AG04449 (cell line): ENCODE measurements at regions not wholly inside any gene's neighbourhood (a gene's known extent, or its start where the extent isn't known, plus 50 kb on each side); places are given as distances from the start of the nearest gene placed in this dataset.

Source experiments
- CTCF ChIA-PET: fragments of 350-600 bp; formaldehyde crosslinking; extraction: SDS; loops from one replicate; lab custom pipeline; 2021; ENCODE audit warnings: antibody characterized with exemption; lab: Yijun Ruan, JAX
- POLR2A ChIA-PET: fragments of 400-600, 350-600 bp; formaldehyde crosslinking; extraction: SDS; loops from one replicate; lab custom pipeline; 2020; ENCODE audit warnings: antibody characterized with exemption, inconsistent platforms; lab: Yijun Ruan, JAX
- DNase-seq: peaks from one replicate; pipeline ENCODE4 v3.0.0-alpha.2; 2010; ENCODE audit warnings: low read depth, low spot score
- H3K4me3 ChIP-seq: 2 replicates; pipeline ENCODE4 v1.5.1; 2011; ENCODE audit warnings: low read depth, mild to moderate bottlenecking, control low read depth, low read length
- TF ChIP-seq, protein P1 (sequence below): IDR thresholded peaks from one replicate; pipeline ENCODE4 v1.5.1; 2011; ENCODE audit warnings: mild to moderate bottlenecking, moderate library complexity, low read length, control low read depth, inconsistent platforms; ENCODE audit not compliant: insufficient read depth; ENCODE audit errors: missing control alignments

DNA sequence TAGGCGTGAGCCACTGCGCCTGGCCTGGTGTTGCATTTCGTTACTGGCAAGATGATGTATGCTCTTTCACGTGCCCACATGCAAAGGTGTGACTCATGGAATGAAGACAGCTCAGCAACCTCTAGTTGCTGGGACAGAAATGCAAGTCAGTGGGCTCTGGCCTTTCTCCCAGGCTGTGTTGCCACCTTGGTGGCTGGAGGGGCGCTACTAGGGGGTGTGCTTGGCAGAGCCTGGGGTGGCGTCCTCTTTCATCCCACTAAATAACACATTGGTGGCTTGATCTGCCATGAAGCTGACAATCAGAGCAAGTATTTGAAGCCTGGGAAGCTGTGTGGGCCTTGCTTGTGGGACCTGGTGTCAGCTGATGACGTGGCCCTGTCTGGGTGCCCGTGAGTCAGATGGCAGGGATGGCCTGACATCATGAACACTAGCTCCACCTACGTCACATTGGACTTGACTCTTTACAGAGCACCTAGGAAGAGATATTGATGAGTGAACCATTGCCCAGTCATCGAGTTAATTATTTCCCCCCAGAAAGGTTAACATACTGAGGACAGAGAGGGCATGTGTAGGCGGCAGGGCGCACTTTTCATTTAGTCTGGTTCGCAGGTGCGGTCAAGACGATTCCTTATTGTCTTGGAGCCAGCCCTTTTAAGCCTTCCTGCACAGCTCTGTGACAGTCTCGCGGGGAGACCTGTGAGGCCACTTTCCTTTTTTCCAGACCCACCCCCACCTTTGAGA is 154.2 kb downstream of the TM9SF2 start:
- ChIA-PET POLR2A (no interaction called here), CTCF (interaction anchor here (0.6 to 4.7 kb wide), 37 partner anchors 9 to 1472 kb away, joined by 3 to 39 read pairs (median 5); partner anchors contain the start of gene GGACT)
- H3K4me3 ChIP-seq, result no peak overlapping the region
- TF ChIP-seq, protein P1, sequence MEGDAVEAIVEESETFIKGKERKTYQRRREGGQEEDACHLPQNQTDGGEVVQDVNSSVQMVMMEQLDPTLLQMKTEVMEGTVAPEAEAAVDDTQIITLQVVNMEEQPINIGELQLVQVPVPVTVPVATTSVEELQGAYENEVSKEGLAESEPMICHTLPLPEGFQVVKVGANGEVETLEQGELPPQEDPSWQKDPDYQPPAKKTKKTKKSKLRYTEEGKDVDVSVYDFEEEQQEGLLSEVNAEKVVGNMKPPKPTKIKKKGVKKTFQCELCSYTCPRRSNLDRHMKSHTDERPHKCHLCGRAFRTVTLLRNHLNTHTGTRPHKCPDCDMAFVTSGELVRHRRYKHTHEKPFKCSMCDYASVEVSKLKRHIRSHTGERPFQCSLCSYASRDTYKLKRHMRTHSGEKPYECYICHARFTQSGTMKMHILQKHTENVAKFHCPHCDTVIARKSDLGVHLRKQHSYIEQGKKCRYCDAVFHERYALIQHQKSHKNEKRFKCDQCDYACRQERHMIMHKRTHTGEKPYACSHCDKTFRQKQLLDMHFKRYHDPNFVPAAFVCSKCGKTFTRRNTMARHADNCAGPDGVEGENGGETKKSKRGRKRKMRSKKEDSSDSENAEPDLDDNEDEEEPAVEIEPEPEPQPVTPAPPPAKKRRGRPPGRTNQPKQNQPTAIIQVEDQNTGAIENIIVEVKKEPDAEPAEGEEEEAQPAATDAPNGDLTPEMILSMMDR, result no peak
- DNase-seq, result no peak

DNA sequence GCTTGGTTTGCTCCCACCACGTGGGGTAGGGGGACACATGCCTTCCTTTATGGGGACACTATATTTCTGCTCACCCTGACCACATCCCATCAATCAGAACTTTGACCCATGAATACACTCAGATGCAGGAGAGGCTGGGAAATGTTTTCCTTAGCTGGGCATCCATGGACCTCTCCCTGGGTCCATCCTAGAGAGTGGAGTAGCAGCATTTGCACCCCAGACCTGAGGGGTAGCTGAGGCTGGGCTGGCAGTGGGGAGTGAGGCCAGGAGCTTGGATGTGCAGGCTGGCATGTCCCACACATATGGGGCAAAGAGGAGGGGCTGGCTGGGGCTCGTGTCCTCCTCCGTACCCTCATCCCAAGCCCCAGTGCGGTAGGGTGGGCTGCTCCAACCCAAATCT is 152.8 kb downstream of the TM9SF2 start:
- H3K4me3 ChIP-seq, result no peak overlapping the region
- DNase-seq, result no peak
- ChIA-PET POLR2A (no interaction called here), CTCF (interaction anchor here (0.8 to 4.7 kb wide), 8 partner anchors 9 to 934 kb away, joined by 3 to 39 read pairs (median 7); partner anchors contain the start of gene GGACT)
- TF ChIP-seq, protein P1, result no peak

DNA sequence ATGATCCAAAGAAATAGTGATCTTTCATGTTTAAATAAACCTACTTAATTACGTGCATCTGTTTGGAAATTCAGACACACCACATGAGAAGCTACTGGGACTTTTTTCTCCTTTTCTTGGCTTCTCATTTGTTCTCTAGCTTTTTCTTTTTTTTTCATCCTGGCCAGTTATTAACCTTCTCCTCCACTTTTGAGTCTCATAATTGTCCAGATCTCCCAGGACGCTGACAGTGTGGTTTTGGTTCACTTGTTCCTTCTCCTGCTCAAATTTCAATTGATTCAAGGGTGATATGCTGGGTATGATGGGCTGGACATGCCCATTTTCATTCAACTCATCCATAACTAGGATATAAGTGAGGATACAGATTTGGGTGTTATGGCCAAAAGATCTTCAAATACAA is 152.3 kb downstream of the TM9SF2 start:
- H3K4me3 ChIP-seq, result no peak overlapping the region
- CTCF ChIA-PET, result interaction anchor here (0.8 to 1.6 kb wide), 2 partner anchors 18 to 861 kb away, joined by 3 to 5 read pairs; no protein-coding TSS in a partner anchor
- DNase-seq, result no peak
- POLR2A ChIA-PET, result no interaction called here
- TF ChIP-seq, protein P1, result no peak

DNA sequence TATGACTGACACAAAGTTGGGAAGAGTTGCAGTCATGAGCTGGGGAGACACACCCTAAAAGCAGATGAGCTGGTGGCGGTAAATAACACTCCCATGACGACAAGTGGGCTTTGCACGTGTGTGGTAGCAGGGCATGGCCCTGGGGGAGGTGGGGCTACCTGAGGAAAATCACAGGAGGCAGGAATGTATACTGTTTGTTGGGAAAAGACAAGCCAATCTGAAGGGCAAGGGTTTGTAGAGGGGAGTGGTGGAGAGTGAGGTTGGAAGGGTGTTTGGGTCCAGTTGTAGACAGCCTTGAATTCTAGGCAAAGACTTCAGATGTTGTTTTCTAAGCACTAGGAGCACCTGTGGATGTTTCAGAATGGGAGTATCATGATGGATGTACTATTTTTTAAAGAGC is 151.6 kb downstream of the TM9SF2 start:
- TF ChIP-seq, protein P1, result no peak
- POLR2A ChIA-PET, result no interaction called here
- CTCF ChIA-PET, result interaction anchor here (1.6 kb wide), 1 partner anchor 17 kb away, joined by 3 read pairs; no protein-coding TSS in a partner anchor
- no peak overlapping the region for H3K4me3 ChIP-seq
- DNase-seq, result no peak

DNA sequence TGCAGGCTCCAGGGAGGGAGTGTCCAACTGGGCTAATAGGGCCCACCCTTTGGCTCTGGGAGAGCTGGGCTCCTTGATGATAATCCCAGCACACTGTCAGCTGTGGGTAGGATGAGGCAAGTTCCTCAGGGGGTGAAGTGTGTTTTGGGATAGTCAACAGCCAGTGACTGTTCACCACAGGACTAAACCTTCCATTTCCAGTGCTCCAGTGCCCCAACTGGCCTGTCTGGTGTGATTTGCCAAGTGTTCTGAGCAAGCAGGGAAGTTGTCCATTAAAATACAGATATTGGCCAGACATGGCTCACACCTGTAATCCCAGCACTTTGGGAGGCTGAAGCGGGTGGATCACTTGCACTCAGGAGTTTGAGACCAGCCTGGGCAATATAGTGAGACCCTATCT is 150.9 kb downstream of the TM9SF2 start:
- ChIA-PET CTCF (no interaction called here), POLR2A (no interaction called here)

DNA sequence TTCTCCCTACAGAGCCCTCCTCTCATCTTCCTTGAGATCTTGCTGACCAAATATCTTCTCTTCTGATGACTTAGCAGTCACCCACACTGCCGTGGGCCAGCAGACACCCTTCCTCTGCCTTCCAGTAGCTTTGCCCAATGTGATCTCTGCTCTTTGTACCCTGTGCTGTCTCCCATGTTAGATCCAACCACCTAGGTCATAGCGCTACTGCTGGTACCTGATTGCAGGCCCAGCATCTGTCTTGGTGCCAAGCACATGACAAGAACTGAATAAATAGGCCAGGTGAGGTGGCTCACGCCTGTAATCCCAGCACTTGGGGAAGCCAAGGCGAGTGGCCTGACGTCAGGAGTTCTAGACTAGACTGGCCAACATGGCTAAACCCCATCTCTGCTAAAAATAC is 149.7 kb downstream of the TM9SF2 start:
- no peak overlapping the region for H3K4me3 ChIP-seq
- POLR2A ChIA-PET, result no interaction called here
- CTCF ChIA-PET, result interaction anchor here (1.2 kb wide), 1 partner anchor 211 kb away, joined by 3 read pairs; no protein-coding TSS in a partner anchor
- TF ChIP-seq, protein P1, result no peak
- DNase-seq, result no peak

More for the DNA sequence above, 150.9 kb downstream of the TM9SF2 start:
- DNase-seq, result no peak
- no peak overlapping the region for H3K4me3 ChIP-seq
- TF ChIP-seq, protein P1, result no peak
